Sigmoid colon (tissue), 4 donors: ENCODE measurements at regions not wholly inside any gene's neighbourhood (a gene's known extent, or its start where the extent isn't known, plus 50 kb on each side); places are given as distances from the start of the nearest gene placed in this dataset.

Experiments
- CTCF ChIP-seq, 4 experiments: fragments of 450-650 bp in 3 of 4; fragments of 200-600 bp in 1 of 4; IDR thresholded peaks; one replicate each; pipeline ENCODE4 v1.5.1; 2016 to 2019; ENCODE audit warnings: antibody characterized with exemption in 4 of 4, mild to moderate bottlenecking in 3 of 4, moderate library complexity in 2 of 4
- EP300 ChIP-seq, 4 donors: sonication (generic); formaldehyde crosslinking; IDR thresholded peaks; one replicate each; pipeline ENCODE4 v1.6.1; 2017; ENCODE audit warnings: antibody characterized with exemption in 4 of 4
- POLR2A ChIP-seq, 2 donors: fragments of 450-650 bp; IDR thresholded peaks; one replicate each; pipeline ENCODE4 v1.6.1; 2016; ENCODE audit warnings: antibody characterized with exemption in 2 of 2, mild to moderate bottlenecking in 2 of 2, moderate library complexity in 2 of 2
- POLR2AphosphoS5 ChIP-seq, 4 donors: sonication (generic); formaldehyde crosslinking; IDR thresholded peaks; one replicate each; pipeline ENCODE4 v1.6.1; 2017; ENCODE audit warnings: antibody characterized with exemption in 4 of 4

DNA sequence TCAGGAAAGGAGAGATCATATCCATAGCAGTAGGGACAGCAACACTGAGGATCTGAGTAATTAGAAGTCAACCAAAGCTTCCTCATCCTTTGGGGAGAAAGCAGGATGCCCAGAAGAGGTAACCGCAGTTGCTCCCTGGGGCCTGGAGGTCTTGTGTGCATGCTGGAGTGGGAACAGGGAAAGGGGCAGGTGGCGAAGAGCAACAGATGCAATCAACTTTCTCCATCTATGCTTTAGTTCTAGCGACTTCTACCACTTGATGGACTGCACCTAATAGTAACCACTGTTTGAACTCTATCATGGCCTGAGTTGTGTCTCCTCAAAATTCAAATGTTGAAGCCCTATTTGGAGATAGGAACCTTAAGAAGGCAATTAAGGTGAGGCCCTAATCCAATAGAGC, 503.8 kb downstream of the NPIPA7 start:
- no peak for TF ChIP-seq CTCF (IDR thresholded peaks at IDR 0.05)
- no peak for TF ChIP-seq EP300 (IDR thresholded peaks at IDR 0.05)
- TF ChIP-seq POLR2A (IDR thresholded peaks at IDR 0.05): no peak
- no peak for TF ChIP-seq POLR2AphosphoS5 (IDR thresholded peaks at IDR 0.05)
